Progenitor cell of endocrine pancreas (in vitro differentiated cells): ENCODE measurements at regions not wholly inside any gene's neighbourhood (a gene's known extent, or its start where the extent isn't known, plus 50 kb on each side); places are given as distances from the start of the nearest gene placed in this dataset.
A peak's percentile ranks its signal among the peaks of the same experiment; 100 is the strongest.

ENCODE experiments used
- DNase-seq: peaks from one replicate; pipeline ENCODE4 v3.0.0; 2021; ENCODE audit warnings: low spot score; ENCODE audit not compliant: unreplicated experiment
- H3K27ac Mint-ChIP-seq: 2 replicates; pipeline ENCODE4 v1.8.0; 2021; ENCODE audit warnings: mild to moderate bottlenecking, moderate library complexity, mixed read lengths
- H3K27me3 Mint-ChIP-seq: 2 replicates; pipeline ENCODE4 v1.8.0; 2021; ENCODE audit warnings: mixed read lengths
- H3K36me3 Mint-ChIP-seq: 2 replicates; pipeline ENCODE4 v1.8.0; 2022; ENCODE audit warnings: mixed read lengths; ENCODE audit not compliant: insufficient read depth
- H3K4me1 Mint-ChIP-seq: 2 replicates; pipeline ENCODE4 v1.8.0; 2021; ENCODE audit warnings: low read depth, mixed read lengths
- H3K4me3 Mint-ChIP-seq: 2 replicates; pipeline ENCODE4 v1.8.0; 2021; ENCODE audit warnings: low read depth, mild to moderate bottlenecking, moderate library complexity, mixed read lengths
- H3K9me3 Mint-ChIP-seq: 2 replicates; pipeline ENCODE4 v1.8.0; 2021; ENCODE audit warnings: low read depth, mixed read lengths
- TF ChIP-seq, protein P1 (sequence below): fragments of 200-600 bp; sonication (generic); IDR thresholded peaks from one replicate; pipeline ENCODE4 v1.5.0; 2021; ENCODE audit warnings: antibody characterized with exemption, mild to moderate bottlenecking; ENCODE audit not compliant: unreplicated experiment

DNA sequence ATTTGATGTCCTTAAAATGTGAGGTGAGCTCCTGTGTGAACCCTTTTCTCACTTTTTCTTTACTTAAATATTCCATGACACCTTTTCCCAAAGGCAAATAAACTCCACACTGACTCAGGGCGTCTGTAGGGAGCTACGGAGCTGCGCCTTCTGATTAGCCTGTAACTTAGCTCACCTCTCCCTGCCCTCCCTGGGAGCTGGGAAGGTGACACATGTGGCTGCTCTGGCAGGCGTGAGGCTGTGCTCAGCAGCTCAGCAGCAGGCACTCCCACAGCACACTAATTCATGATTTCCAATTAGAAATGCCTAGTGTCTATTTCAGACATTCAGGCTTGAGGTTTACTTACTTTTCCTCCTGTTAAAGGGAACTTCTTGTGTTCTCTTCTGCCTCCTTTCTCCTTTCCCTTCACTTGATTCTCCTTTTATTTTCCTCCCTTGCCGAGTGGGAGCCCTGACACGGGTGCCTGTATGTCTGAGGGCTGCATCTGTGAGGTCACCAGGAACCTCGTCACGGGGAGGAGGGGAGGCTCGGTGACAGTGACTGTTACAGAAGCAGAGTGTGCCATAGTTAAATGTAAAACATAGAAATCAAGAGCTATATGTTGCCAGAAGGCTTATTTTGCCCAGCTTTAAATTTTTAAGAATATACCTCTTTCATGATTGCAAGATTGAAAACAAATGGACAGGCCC, 437.1 kb downstream of the DCDC2C start:
- Mint-ChIP-seq H3K27ac (peak overlapping the region; percentile 43), H3K27me3 (peaks cover 3% of the 10 kb centered on the region), H3K36me3 (no peaks in the 10 kb centered on the region), H3K4me3 (no peak overlapping the region), H3K9me3 (no peaks in the 10 kb centered on the region), H3K4me1 (peaks cover 15% of the 10 kb centered on the region)
- TF ChIP-seq, protein P1, sequence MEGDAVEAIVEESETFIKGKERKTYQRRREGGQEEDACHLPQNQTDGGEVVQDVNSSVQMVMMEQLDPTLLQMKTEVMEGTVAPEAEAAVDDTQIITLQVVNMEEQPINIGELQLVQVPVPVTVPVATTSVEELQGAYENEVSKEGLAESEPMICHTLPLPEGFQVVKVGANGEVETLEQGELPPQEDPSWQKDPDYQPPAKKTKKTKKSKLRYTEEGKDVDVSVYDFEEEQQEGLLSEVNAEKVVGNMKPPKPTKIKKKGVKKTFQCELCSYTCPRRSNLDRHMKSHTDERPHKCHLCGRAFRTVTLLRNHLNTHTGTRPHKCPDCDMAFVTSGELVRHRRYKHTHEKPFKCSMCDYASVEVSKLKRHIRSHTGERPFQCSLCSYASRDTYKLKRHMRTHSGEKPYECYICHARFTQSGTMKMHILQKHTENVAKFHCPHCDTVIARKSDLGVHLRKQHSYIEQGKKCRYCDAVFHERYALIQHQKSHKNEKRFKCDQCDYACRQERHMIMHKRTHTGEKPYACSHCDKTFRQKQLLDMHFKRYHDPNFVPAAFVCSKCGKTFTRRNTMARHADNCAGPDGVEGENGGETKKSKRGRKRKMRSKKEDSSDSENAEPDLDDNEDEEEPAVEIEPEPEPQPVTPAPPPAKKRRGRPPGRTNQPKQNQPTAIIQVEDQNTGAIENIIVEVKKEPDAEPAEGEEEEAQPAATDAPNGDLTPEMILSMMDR, result no peak
- DNase-seq, result no peak

DNA sequence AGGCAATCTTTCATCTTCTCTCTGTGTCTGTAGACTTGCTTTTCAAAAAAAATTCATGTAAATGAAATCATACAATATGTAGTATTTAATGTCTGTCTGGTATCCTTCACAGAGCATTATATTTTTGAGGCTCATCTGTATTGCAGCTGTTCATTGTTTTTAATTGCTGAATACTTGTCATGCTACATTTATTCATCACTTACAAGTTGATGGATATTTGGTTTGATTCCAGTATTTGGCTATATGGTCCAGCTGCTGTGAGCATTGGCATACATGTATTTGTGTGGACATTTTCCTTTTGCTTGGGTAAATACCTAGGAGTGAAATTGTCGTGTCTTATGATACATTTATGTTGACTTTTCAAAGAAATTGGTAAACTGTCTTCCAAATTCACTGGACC, 441.4 kb downstream of the DCDC2C start:
- no peak overlapping the region for H3K27ac Mint-ChIP-seq
- H3K36me3 Mint-ChIP-seq, result no peaks in the 10 kb centered on the region
- no peaks in the 10 kb centered on the region for H3K27me3 Mint-ChIP-seq
- peaks cover 13% of the 10 kb centered on the region for H3K4me1 Mint-ChIP-seq
- peaks cover 9% of the 10 kb centered on the region for H3K9me3 Mint-ChIP-seq
- TF ChIP-seq, protein P1, result no peak
- no peak for DNase-seq
- no peak overlapping the region for H3K4me3 Mint-ChIP-seq

DNA sequence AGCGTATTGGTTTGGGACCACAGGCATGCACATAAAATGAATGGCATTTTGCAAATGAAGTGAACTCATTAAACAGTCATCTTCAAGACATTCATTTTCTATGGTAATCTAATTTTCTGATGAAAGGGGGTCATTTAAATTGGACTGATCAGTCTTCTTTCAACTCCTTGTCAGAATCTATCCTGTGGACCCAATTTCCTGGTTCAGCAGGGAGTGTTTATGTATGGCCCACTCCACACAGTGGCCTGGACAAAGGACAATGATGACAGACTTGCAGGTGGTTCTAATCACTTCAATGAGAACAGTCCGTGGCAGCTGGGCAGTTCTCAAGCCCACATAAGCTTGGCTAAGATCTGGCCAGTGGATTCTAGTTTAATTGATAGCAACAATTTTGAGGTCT, 448.1 kb downstream of the DCDC2C start:
- no peaks in the 10 kb centered on the region for H3K36me3 Mint-ChIP-seq
- no peak for DNase-seq
- peaks cover 9% of the 10 kb centered on the region for H3K4me1 Mint-ChIP-seq
- H3K9me3 Mint-ChIP-seq, result peaks cover 9% of the 10 kb centered on the region
- H3K4me3 Mint-ChIP-seq, result no peak overlapping the region
- H3K27ac Mint-ChIP-seq, result no peak overlapping the region
- TF ChIP-seq, protein P1, result no peak
- no peaks in the 10 kb centered on the region for H3K27me3 Mint-ChIP-seq

DNA sequence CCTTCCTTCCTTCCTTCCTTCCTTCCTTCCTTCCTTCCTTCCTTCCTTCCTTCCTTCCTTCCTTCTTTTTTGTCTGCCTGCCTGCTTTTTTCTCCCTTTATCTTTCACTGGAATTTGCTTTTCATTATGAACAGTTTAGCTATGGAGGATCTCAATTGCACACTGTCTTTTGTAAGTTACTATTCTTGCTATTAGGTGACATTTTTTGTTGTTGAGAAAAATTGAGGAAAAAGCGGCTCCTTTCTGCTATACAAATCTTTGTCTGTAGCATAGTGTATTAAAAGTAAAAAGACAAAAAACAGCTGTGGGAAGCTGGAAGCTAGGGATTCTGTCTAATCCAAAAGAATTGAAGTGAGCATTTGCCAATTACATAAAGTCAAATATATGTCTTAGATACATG, 448.7 kb downstream of the DCDC2C start:
- no peak for DNase-seq
- Mint-ChIP-seq H3K9me3 (peaks cover 9% of the 10 kb centered on the region), H3K27ac (peak overlapping the region; percentile 37), H3K27me3 (no peaks in the 10 kb centered on the region), H3K4me3 (no peak overlapping the region), H3K4me1 (peaks cover 9% of the 10 kb centered on the region), H3K36me3 (no peaks in the 10 kb centered on the region)
- TF ChIP-seq, protein P1, result no peak

DNA sequence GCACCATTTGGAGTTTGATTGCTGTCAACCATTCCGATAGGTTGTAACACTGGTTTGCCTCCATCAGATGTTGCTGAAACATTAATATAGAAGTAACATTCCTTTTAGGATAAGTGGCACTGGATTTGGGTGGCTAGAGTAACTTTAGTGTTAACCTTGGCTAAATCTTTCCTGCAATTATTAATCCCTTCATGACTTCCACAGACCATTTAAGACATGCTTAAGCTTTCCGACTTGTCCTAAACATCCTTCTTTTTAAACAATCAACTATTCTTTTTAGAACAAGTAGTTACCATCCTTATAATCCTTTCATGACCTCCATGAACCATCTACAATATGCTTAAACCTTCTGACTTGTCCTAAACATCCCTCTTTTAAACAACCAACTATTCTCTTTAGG, 465.5 kb downstream of the DCDC2C start:
- Mint-ChIP-seq H3K27me3 (no peaks in the 10 kb centered on the region), H3K4me3 (no peak overlapping the region), H3K36me3 (no peaks in the 10 kb centered on the region), H3K4me1 (no peaks in the 10 kb centered on the region), H3K27ac (no peak overlapping the region), H3K9me3 (peaks cover 26% of the 10 kb centered on the region)
- TF ChIP-seq, protein P1, result no peak
- no peak for DNase-seq
